GM18861 (cell line): ENCODE measurements at regions not wholly inside any gene's neighbourhood (a gene's known extent, or its start where the extent isn't known, plus 50 kb on each side); places are given as distances from the start of the nearest gene placed in this dataset.

ENCODE experiments used
- ATAC-seq: cut with Tn5 transposase; IDR thresholded peaks from one replicate; pipeline ENCODE4 v1.9.1; 2021; ENCODE audit not compliant: unreplicated experiment

DNA sequence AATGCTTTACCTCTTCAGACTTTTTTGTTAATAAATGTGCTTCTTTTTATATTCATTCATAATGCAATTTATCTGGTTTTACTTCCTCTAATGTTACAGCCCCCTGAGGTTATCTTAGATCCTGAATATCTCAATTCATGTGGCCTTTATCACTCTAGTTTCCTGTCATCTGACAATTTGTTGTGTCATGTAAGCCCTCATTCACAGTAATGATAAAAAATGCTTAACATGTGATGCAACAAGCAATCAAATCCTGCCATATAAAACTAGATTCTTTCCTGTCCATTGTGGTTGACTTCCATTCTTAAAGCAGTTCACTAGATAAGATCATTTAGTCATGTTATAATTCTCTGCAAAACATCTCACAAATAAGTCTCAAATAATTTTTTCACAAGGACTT is 991.2 kb upstream of the ACO1 start:
- no peak for ATAC-seq

DNA sequence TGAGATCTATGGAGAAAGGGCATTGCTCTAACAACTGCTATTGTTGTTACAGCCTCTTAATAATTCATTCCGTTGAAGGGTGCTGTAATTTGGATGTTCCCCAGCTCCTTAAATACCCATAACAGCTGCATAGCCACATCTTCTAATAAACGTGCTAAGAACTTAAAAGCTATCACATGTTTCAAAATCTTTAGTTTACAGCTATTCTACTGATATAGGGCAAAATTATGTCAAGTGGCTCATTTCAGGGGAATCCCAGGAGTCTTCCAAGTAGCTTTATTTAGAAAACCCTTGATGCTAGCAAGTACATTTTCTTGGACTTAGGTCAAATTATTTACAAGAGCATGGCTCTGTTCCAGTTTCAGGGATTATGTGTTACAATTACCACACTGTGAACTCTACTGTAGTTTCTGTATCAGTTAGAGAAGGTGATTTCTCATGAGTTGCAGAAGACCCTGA is 990.4 kb upstream of the ACO1 start:
- ATAC-seq = peak; percentile 49

DNA sequence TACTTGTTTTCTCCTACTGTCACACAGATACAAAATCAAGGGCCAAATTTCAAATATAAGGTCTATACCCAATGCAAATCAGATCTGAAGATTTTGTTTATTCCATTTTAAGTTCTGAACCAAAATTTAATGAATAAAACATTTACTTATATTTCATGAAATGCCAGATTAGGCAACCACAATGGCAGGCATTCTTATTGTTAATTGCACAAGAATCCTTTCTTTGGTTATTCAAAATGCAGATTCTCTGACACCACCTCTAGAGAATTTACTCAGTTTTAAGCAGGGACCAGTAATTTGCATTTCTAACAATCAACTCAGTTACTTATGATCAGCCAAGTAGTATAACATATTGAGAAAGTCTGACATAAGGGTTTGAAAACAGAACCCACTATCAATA is 972.4 kb upstream of the ACO1 start:
- no peak for ATAC-seq

DNA sequence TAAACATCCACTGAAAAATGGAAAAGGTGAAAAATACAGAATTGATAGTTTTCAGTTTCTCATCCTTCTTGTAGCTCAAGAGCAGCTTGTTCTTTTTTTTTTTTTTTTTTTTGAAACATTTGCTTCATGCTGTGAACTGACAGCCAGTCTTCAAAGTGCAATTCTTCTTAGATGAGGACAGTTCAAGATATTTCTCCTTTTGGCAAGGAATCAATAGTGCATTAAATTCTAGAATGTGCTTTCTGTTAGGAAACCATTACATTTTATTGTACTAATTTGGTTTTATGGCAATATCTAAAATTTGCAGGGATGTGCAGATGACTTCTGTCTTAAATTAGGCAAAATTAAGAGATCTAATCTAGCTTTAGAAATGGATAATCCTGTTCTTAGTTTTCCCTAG is 969.3 kb upstream of the ACO1 start:
- ATAC-seq = no peak

DNA sequence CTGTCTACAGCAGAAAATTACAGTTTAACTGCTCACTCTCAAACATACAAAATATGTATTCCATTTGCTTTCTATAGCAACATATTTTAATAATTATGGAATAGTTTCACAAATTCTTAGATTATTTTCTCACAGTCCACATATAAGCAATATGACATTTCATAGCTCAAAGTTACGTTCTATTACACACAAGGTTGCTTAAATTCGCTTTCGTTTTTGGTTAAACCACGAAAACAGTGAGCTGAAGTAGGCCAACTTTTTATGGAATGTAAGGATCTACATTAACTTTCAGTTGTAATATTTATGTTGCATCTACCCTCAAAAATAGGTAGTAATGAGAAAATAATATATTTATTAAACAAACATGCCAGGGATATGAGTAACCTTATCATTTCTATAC is 966.0 kb upstream of the ACO1 start:
- no peak for ATAC-seq

DNA sequence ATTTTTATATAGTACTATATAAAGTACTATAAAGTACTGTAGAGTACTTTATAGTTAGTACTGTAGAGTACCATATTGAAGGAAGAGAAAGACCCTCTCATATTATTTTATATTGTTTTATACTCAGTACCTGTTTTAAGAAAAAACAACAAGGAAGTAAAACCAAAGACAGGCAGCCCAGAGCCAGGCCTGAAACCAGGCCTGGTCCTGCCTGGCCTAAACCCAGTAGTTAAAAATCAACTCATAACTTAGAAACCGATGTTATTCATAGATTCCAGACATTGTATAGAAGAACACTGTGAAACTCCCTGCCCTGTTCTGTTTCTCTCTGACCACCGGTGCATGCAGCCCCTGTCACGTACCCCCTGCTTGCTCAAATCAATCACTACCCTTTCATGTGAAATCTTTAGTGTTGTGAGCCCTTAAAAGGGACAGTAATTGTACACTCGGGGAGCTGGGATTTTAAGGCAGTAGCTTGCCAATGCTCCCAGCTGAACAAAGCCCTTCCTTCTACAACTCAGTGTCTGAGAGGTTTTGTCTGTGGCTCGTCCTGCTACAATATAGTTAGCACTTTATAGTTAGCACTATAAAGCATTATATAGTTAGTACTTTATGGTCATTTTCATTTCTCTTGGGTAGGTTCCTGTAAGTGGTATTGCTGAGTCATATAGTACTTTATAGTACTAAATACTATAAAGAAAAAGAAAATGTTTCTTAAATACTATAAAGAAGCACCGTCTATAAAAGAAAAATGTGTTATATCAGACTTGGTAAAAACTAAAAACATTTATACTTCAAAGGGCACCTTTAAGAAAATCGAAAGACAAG is 940.6 kb upstream of the ACO1 start:
- peak; percentile 69 for ATAC-seq

DNA sequence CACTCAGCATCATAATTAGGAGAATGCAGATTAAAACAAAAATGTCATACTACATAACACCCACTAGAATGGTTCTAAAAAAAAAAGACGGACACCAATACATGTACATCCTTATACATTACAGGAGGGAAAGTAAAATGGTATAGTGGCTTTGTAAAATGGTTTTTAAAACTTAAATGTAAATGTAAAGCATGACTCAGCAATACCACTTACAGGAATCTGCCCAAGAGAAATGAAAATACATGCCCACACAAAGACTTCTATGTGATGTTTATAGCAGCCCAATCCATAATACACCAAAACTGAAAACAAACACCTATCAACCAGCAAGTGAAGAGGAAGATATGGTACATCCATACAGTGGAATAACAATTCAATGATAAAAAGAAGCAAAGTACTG is 939.1 kb upstream of the ACO1 start:
- ATAC-seq = no peak

DNA sequence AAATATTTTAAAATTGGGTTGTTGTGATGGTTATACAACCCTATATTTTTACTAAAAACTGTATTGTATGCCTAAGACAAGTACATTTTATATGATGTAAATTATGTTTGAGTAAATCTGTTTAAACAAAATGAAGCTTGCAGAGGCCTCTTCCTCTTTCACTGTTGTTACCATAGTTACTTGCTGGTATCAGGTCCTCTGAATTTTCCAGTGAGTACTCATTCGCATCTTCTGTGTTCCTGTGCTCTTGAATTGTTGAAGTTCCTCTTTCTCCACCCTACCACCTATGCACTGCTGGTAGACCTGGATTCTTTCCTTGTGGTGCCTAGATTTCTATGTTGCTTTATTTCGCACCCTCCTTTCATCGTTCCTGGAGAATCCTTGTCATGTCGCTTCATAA is 938.5 kb upstream of the ACO1 start:
- ATAC-seq = peak; percentile 74

DNA sequence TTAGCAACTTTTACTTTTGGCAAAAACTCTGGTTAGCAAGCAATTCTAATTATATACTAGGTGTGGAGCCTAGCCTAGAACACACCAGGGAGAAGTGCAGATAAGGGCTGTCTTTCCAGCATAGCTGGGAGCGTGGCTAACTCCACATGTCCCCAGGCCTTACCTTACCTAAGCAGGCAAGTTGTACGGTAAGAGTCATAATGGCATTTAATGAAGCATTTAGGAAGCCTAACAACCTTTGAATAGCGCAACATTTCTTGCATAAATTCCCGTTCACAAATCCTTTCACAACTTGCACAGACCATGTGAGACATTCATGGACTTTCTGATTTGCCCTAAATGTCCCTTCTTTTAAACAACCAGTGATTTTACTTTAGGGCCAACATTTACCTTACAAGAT is 917.4 kb upstream of the ACO1 start:
- ATAC-seq = no peak

DNA sequence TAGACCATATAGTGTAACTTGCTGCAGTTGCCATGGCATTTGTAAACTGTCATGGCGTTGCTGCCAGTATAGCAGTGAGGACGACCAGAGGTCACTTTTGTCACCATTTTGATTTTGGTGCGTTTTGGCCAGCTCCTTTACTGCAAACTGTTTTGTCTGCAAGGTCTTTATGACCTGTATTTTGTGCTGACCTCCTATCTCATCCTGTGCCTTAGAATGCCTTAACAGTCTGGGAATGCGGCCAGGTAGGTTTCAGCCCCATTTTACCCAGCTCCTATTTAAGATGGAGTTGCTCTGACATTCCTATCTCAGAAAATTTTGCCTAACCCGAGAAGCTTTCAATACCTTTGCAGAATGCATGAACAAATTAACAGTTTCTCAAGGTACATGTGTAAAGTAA is 914.4 kb upstream of the ACO1 start:
- no peak for ATAC-seq

DNA sequence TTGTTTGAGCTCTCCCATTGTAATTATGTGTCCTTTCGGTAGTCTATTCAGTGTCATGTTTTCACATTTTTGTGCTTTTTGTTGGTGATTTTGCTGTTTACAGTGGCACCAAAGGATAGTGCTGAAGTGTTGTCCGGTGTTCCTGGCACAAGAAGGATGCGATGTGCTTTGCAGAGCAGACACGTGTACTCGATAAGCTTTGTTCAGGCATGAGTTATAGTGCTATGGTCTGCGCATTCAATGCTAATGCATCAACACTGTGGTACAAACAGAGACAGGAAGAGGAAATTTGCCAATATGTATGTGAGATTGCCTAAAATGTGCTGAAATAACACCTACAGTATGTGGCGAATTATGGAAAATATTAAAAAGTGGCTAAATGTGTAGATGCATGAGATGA is 913.4 kb upstream of the ACO1 start:
- ATAC-seq = no peak

DNA sequence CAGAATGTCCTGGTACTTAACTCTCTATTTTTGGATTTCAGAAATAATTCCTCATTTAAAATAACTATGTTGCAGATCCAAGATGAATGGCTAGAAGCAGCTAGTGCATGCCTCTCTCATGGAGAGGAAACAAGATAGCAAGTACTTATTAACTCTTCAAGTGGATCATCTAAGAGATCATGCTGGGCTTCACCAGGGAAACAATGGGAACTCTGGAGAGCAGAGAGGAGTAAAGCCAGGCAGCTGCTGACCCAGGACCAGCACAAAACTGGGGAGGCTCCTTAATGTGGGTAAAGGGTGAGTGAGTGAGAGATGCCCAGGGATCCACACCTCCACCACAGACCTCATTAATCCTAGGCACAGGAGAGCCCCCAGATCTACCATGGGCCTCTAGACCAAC is 897.8 kb upstream of the ACO1 start:
- ATAC-seq = no peak

DNA sequence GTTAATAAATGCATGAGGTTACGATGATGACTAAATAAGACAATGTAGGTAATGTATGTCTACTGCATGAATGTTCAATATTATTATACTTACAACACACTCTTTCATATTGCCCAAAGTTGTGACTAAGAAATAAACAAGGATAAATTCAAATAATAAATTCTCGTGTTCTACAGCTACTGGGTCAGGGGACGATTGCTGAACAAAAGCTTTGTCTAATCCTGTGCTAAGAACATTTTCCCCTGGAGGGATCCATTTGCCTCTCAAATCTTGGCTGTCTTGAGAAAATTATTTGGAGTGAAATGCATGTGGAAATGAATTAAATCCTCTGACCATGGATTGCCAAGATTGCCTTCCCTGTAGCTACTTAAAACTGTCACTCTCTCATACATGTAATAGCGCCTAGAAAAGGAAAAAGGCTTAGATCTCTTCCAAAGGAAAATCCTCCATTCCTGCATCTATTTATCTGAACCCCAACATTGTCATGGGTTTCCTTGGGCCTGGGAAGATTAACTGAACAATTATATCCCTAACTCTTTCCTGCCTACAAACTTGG is 893.8 kb upstream of the ACO1 start:
- no peak for ATAC-seq

DNA sequence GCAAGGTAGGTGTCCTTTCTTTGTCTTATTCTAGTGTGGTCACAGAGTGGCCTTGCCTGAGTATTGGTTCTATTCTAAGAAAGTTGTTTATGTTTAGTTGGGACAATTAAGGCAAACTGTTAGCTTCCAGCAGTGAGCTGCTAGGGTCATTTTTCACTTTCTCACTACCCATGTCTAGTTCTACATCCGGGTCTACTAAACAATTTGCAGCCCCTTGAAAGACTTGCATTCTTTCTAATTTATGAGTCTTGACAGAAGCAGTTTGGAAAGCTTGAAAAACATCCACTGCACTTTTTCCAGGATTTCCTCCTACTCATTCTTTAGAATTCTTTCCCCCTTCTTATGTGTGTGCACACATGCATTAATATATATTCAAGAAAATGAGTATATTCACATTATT is 892.2 kb upstream of the ACO1 start:
- ATAC-seq = no peak

DNA sequence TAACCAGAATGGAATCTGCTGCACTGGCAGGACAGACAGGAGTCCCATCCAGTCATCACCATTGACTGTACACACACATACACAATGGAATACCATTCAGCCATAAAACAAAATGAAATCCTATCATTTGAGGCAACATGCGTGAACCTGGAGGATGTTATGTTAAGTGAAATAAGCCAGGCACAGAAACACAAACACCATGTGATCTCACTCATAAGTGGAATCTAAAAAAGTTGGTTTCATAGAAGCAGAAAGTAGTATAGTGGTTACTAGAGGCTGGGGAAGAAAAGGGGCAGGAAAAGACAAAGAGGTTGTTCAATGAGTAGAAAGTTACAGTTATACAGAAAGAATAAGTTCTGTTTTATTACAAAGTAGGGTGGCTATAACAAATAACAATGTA is 884.0 kb upstream of the ACO1 start:
- ATAC-seq = peak; percentile 54

DNA sequence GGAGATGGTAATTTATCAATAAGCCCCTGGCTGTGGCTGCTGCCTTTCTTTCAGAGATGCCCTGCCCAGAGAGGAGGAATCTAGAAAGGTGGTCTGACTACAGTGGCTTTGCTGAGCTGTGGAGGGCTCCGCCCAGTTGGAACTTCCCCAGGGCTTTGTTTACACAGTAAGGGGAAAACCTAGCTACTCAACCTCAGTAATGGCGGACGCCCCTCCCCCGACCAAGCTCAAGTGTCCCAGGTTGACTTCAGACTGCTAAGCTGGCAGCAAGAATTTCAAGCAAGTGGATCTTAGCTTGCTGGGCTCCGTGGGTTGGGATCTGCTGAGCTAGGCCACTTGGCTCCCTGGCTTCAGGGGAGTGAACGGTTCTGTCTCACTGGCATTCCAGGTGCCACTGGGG is 865.4 kb upstream of the ACO1 start:
- ATAC-seq = peak; percentile 65

DNA sequence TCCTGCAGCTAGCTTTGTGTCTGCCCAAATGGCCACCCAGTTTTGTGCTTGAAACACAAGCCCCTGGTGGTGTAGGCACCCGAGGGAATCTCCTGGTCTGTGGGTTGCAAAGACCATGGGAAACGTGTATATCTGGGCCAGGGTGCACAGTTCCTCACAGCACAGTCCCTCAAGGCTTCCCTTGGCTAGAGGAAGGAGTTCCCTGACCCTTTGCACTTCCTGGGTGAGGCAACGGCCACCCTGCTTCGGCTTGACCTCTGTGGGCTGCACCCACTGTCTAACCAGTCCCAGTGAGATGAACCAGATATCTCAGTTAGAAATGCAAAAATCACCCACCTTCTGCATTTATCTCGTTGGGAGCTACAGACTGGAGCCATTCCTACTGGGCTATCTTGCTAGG is 865.0 kb upstream of the ACO1 start:
- ATAC-seq = no peak

DNA sequence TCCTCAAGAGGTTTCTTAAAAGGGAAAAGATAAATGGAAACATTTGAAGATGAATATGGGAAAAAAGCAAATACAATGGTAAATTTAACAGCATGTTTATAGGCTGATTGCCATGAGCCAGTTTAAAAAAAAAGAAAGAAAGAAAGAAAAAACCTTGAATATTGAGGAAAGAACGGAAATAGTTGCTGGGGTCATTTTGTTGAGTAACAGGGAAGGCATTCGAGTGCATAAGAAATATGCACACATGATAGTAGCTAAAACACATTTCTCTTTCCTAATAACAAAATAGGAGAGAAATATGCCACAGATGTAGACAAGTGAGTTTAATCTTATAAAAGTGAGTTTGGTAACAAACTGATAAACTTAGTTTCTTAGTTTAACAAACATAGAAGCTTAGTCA is 864.6 kb upstream of the ACO1 start:
- no peak for ATAC-seq

DNA sequence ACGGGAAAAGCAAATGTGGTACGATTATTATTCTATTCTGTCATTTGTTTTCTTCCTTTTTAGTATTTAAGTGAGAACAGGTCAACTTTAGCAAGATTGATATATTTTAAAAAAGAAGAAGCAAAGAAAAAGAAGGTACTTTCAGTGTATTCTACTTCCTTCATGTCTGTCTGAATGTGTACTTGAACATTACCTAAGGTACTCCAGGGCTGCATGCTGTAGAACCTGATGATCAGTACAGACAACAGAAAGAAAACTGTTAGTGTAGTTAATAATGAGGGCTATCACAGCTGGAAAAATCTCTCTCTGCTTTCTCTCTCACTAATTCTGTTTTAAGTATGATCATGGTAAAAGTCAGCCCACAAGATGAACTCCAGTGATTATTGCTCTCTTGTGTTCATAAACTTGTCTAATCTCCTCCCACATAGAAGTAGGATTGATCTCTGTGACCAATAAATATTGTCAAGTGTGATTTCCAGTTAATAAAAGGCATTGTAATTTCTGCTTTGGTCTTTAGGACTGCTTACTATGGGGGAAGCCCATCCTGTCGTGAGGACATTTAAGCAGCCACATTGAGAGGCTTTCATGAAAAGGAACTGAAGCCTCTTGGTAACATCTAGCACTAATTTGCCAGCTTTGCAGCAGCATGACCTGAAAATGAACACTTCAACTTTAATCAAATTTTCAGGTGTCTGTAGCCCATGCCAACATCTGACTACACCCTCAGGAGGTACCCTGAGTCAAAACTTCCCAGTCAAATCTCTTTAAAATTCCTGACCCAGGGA is 864.0 kb upstream of the ACO1 start:
- ATAC-seq = no peak

DNA sequence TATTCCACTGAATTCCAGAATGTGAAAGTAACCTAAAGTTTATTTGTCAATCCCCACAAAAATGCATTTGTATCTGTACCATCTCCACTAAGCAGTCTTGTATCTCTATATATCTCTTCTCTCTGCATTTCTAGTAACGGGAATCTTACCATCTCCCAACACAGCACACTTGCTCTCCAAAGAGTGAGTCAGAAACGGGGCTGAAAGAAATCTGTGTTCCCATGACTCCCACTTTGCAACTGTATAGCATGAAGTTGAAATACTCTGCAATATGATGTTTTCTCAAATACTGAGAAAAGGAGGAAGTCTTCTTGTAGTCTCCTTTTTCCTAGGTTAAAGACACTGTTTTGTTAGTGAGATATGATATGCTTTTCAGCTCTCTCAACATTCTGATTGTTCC is 848.8 kb upstream of the ACO1 start:
- ATAC-seq = no peak

DNA sequence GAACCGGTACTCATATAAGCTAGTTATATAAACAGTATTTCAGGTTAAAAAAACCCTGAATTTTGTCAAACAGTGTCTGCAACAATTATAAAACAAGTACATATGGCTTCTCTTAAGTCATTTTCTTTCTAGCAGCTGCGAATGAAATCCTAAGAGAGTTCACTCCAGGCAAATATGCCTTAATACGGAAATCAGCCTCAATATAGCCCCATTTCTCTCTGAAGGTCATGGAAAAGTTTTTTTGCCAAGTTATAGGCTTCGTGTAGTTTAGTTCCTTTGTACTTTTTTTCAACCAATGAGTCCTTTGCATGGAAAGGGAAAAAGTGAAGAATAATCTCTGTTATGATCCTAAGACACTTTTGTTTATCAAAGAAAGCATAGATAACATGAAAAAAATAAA is 848.0 kb upstream of the ACO1 start:
- no peak for ATAC-seq

DNA sequence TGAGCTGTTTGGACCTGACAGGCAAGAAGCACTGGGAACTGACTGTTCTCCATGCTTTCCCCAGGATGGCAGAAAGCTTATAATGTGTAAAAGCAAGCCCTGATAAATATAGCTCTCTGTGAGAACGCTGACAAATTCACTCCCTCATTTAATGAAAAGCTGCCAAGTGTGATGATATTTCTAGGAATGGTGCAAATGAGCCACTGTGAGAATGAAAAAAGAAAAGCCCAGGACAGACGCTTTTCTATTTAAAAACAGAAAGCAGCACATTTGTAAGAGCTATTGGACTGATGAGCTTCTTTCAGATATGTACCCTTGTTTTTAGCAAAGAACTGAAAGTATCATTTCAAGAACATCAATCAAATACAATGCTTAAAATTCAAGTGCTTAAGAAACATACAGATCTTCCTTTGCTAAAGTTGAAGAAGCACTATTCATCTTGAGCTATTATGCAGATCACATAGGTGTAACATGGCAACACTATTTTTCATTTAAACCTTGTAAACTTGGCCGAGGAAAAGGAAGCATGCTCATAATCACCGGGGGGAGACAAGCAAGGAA is 842.6 kb upstream of the ACO1 start:
- ATAC-seq = no peak
